Gastrocnemius medialis (tissue), 4 donors: ENCODE measurements at regions not wholly inside any gene's neighbourhood (a gene's known extent, or its start where the extent isn't known, plus 50 kb on each side); places are given as distances from the start of the nearest gene placed in this dataset.
A peak's percentile ranks its signal among the peaks of the same experiment; 100 is the strongest.

Experiments used
- ATAC-seq, 2 donors: fragments of 150-250 bp; one replicate each; pipeline ENCODE4 v1.9.1; 2016
- DNase-seq, 2 donors: peaks; one replicate each; pipeline ENCODE4 v3.0.0-alpha.2; 2019
- H3K27ac ChIP-seq, 4 donors: fragments of 200-600 bp; sonication (generic); 1 replicate in 1 of 4; 2 replicates in 3 of 4; pipeline ENCODE4 v1.5.1; 2016 to 2018; ENCODE audit warnings: mild to moderate bottlenecking in 2 of 4, moderate library complexity in 1 of 4
- H3K27me3 ChIP-seq, 3 donors: fragments of 200-600 bp; sonication (generic) in 2 of 3; 1 replicate in 1 of 3; 2 replicates in 2 of 3; pipeline versions ENCODE4 v1.5.1 to v1.6.0; 2016 to 2019; ENCODE audit warnings: mild to moderate bottlenecking in 1 of 3, moderate library complexity in 1 of 3
- H3K36me3 ChIP-seq, 2 donors: fragments of 200-600 bp; sonication (generic) in 1 of 2; one replicate each; pipeline ENCODE4 v1.5.1; 2017 to 2018
- H3K4me1 ChIP-seq, 2 donors: fragments of 200-600 bp; sonication (generic) in 1 of 2; one replicate each; pipeline ENCODE4 v1.5.1; 2016 to 2017; ENCODE audit warnings: mild to moderate bottlenecking in 2 of 2
- H3K4me3 ChIP-seq, 4 donors: fragments of 200-600 bp; sonication (generic) in 3 of 4; 1 replicate in 1 of 4; 2 replicates in 3 of 4; pipeline ENCODE4 v1.5.1; 2016 to 2019; ENCODE audit warnings: mild to moderate bottlenecking in 2 of 4
- H3K9me3 ChIP-seq, 3 donors: fragments of 200-600 bp; sonication (generic) in 2 of 3; 1 replicate in 1 of 3; 2 replicates in 2 of 3; pipeline ENCODE4 v1.5.1; 2016 to 2019
- POLR2A ChIP-seq, 2 donors: fragments of 450-650 bp; IDR thresholded peaks; one replicate each; pipeline ENCODE4 v1.6.1; 2017; ENCODE audit warnings: antibody characterized with exemption in 2 of 2, mild to moderate bottlenecking in 2 of 2, moderate library complexity in 2 of 2
- in situ Hi-C, 4 donors: fragments of 200-750 bp; cut with MboI; loops; one replicate each; pipeline versions ENCODE4 v1.15.0 to v1.8.0; 2017; ENCODE audit warnings: low sequenced_read_pairs in 4 of 4
- intact Hi-C: fragments of 100-400 bp; cut with DNase I; formaldehyde crosslinking; loops from one replicate; pipeline ENCODE4 v1.15.1; 2023; ENCODE audit warnings: low total_unique reads
- TF ChIP-seq, protein P1 (sequence below), 5 experiments: fragments of 450-650 bp in 3 of 5; fragments of 200-600 bp in 2 of 5; sonication (generic) in 2 of 5; IDR thresholded peaks in 4 of 5; conservative IDR thresholded peaks in 1 of 5; 1 replicate in 4 of 5; 2 replicates in 1 of 5; pipeline ENCODE4 v1.5.1; 2016 to 2019; ENCODE audit warnings: antibody characterized with exemption in 5 of 5, mild to moderate bottlenecking in 3 of 5, moderate library complexity in 3 of 5

DNA sequence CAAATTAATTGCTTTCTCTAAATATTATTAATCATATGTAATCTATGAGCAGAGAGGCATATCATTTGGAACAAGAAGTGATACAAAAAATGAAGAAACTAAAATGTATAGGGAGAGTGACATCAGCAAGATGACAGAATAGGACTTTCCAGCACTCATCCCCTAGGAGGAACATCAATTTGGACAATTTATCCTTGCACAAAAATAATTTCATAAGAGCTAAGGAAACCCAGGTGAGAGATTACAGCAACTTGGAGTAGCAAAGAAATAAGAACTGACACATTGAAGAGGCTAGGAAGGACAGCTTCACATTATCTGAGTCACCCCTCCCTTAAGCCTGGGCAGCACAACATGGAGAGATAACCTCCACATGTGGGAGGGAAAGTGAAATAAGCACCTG, 347.5 kb downstream of the MAFB start:
- no peaks in the 10 kb centered on the region for H3K36me3 ChIP-seq
- peaks cover 0 to 7% (median 3%) of the 10 kb centered on the region in 3 donors for H3K9me3 ChIP-seq
- DNase-seq = no peak
- no peak for TF ChIP-seq POLR2A (IDR thresholded peaks at IDR 0.05)
- TF ChIP-seq, protein P1, sequence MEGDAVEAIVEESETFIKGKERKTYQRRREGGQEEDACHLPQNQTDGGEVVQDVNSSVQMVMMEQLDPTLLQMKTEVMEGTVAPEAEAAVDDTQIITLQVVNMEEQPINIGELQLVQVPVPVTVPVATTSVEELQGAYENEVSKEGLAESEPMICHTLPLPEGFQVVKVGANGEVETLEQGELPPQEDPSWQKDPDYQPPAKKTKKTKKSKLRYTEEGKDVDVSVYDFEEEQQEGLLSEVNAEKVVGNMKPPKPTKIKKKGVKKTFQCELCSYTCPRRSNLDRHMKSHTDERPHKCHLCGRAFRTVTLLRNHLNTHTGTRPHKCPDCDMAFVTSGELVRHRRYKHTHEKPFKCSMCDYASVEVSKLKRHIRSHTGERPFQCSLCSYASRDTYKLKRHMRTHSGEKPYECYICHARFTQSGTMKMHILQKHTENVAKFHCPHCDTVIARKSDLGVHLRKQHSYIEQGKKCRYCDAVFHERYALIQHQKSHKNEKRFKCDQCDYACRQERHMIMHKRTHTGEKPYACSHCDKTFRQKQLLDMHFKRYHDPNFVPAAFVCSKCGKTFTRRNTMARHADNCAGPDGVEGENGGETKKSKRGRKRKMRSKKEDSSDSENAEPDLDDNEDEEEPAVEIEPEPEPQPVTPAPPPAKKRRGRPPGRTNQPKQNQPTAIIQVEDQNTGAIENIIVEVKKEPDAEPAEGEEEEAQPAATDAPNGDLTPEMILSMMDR (IDR thresholded peaks at IDR 0.05 in 4 of 5, conservative IDR thresholded peaks at IDR 0.05 in 1 of 5) = no peak
- in situ Hi-C loops = no loop called here
- H3K4me1 ChIP-seq = peaks cover 0 to 2% of the 10 kb centered on the region in 2 donors
- ATAC-seq = no peak
- H3K27me3 ChIP-seq = no peaks in the 10 kb centered on the region
- H3K4me3 ChIP-seq = no peak overlapping the region
- intact Hi-C loops = no loop called here
- H3K27ac ChIP-seq = no peak overlapping the region

DNA sequence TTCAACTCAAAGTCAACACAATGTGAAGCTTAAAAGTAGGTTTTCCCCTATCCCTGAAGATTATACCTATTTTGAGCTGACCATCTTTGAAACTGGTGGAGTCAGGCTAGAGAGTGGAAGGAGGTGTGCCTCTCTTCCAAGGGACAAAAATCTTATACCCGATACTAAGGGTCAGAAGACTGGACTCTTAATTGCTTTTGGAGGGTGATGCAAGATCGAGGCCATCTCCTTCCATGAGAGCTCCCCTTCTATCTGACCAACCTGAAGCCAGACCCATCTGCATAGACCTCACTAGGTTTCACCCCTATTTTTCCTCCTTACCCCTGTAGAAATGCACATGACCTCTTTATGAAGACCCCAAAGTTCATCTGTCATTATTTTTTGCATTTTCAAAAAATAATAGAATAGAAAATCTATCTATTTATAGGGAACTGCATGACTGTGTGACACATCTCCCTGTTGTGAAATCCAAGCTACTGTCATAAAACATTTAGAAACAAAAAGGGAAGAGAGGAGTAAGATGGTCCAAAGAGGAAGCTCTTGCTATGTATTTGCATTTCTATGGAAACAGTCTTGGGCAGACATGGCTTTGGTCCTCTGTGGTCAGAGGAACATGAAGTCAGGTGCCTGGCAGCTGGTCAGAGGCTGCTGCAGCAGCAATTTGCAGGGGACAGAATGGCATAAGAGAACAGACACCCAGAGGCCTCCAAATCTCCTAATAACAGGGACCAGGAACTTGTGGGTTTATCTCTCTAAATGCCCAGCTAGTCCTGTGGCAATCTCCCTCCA, 349.2 kb downstream of the MAFB start:
- in situ Hi-C loops (no loop called here), intact Hi-C loops (no loop called here)
- ATAC-seq (peak in 1 of 2 donors; percentile 36), DNase-seq (peak; percentile 20 to 50)
- Histone ChIP-seq H3K4me3 (no peak overlapping the region), H3K27ac (peak overlapping the region in 1 of 4 donors; percentile 12), H3K9me3 (peaks cover 0 to 7% (median 3%) of the 10 kb centered on the region in 3 donors), H3K27me3 (no peaks in the 10 kb centered on the region), H3K36me3 (no peaks in the 10 kb centered on the region), H3K4me1 (peaks cover 0 to 7% of the 10 kb centered on the region in 2 donors)
- no peak for TF ChIP-seq POLR2A (IDR thresholded peaks at IDR 0.05)
- TF ChIP-seq, protein P1 (IDR thresholded peaks at IDR 0.05 in 4 of 5, conservative IDR thresholded peaks at IDR 0.05 in 1 of 5) = no peak

DNA sequence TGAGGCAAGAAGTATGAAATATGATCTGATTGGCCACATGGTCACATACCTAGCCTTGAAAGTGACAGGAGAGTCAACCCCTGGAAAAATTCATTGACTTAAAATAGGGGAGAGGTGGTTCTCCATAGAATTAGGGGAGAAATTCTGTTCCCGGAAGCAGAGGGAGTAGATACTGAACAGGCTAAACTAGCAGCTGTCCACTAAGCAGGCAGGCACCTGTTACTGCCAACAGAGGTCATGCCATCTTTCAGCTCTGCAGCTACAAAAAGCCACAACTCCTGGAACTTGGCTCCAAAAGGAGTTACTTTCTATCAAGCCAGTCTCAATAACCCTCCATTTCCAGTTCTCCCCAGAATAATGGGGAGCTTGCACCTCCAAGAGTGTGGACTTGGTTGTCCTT, 352.5 kb downstream of the MAFB start:
- Histone ChIP-seq H3K4me1 (peaks cover 0 to 7% of the 10 kb centered on the region in 2 donors), H3K4me3 (no peak overlapping the region), H3K36me3 (no peaks in the 10 kb centered on the region), H3K27me3 (no peaks in the 10 kb centered on the region), H3K27ac (no peak overlapping the region), H3K9me3 (no peaks in the 10 kb centered on the region)
- DNase-seq (no peak), ATAC-seq (no peak)
- in situ Hi-C loops (no loop called here), intact Hi-C loops (no loop called here)
- TF ChIP-seq, protein P1 (IDR thresholded peaks at IDR 0.05 in 4 of 5, conservative IDR thresholded peaks at IDR 0.05 in 1 of 5) = no peak
- TF ChIP-seq POLR2A (IDR thresholded peaks at IDR 0.05) = no peak

DNA sequence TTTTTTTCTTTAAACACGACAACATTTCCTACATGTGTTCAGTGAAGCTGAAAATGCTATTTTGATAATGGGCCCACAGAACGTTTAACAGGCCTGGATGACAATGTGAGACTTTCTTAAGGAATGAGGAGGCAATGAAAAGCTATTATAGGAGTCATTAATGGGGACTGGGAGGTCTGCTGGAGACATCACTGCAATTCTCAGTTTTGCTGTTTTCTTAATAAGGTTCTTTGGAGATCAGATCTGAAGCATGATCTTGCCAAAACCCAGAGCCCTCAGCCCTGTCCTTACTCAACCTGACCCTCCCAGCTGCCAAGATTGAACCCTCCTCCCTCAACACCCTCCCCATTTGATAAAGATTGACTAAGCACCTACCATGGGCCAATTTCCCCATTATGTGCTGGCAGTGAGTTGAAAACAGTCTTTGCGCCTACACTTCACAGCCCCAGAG, 353.1 kb downstream of the MAFB start:
- Histone ChIP-seq H3K4me1 (peaks cover 0 to 7% of the 10 kb centered on the region in 2 donors), H3K4me3 (no peak overlapping the region), H3K27ac (no peak overlapping the region), H3K9me3 (no peaks in the 10 kb centered on the region), H3K27me3 (no peaks in the 10 kb centered on the region), H3K36me3 (no peaks in the 10 kb centered on the region)
- in situ Hi-C loops (no loop called here), intact Hi-C loops (no loop called here)
- DNase-seq = no peak
- ATAC-seq = no peak
- TF ChIP-seq, protein P1 (IDR thresholded peaks at IDR 0.05 in 4 of 5, conservative IDR thresholded peaks at IDR 0.05 in 1 of 5) = no peak
- no peak for TF ChIP-seq POLR2A (IDR thresholded peaks at IDR 0.05)
